Astrocyte (in vitro differentiated cells and primary cell): ENCODE measurements at regions not wholly inside any gene's neighbourhood (a gene's known extent, or its start where the extent isn't known, plus 50 kb on each side); places are given as distances from the start of the nearest gene placed in this dataset.

Source experiments
- EZH2 ChIP-seq: IDR thresholded peaks from 2 replicates; pipeline ENCODE4 v1.6.1; 2012; ENCODE audit warnings: mild to moderate bottlenecking, low read length, inconsistent platforms; ENCODE audit not compliant: insufficient read depth
- TF ChIP-seq, protein P1 (sequence below): IDR thresholded peaks from 2 replicates; pipeline ENCODE4 v1.5.1; 2011; ENCODE audit warnings: low read depth, mild to moderate bottlenecking, inconsistent platforms, low read length, moderate library complexity; ENCODE audit not compliant: insufficient read depth

DNA sequence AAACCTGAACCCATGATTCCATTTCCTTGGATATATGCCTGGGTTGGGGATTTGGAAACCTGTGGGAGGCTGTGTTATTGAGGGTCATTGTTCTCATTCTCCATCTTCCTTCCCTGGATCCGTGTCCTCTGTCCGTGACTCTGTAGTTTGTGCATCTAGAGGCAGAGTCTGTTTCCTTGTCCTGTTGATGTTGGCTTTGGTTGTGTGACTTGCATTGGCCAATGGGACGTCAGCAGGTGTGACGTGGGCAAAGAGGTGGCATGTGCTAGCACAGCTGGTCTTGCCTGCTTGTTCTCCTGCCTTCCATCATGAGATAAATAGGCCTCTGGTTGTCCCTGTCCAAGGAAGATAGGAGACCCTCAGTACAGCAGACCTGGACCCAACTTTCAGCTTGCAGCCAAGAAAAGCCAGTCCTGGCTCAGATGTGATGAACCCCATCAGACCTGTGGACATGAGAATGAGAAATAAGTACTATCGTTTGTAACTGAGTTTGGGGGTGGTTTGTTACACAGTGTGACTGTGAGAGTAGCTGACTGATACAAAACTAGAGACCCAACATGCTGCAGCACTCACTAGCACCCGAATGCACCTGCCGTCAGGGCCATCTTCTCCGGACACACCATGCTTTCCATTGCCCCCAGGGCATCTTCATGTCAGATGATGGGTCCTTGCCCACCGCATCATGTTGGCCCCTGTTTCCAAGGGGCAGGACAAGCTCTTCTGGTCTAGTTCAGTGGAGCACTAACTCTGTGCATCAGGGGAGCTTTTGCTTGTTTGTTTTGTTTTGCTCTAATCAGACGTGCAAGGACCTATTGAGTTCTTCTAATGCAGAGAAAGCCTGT is 195.3 kb upstream of the SULF2 start:
- TF ChIP-seq, protein P1, sequence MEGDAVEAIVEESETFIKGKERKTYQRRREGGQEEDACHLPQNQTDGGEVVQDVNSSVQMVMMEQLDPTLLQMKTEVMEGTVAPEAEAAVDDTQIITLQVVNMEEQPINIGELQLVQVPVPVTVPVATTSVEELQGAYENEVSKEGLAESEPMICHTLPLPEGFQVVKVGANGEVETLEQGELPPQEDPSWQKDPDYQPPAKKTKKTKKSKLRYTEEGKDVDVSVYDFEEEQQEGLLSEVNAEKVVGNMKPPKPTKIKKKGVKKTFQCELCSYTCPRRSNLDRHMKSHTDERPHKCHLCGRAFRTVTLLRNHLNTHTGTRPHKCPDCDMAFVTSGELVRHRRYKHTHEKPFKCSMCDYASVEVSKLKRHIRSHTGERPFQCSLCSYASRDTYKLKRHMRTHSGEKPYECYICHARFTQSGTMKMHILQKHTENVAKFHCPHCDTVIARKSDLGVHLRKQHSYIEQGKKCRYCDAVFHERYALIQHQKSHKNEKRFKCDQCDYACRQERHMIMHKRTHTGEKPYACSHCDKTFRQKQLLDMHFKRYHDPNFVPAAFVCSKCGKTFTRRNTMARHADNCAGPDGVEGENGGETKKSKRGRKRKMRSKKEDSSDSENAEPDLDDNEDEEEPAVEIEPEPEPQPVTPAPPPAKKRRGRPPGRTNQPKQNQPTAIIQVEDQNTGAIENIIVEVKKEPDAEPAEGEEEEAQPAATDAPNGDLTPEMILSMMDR, result no peak
- TF ChIP-seq EZH2, result no peak
